ENCODE measurements at regions not wholly inside any gene's neighbourhood (a gene's known extent, or its start where the extent isn't known, plus 50 kb on each side); places are given as distances from the start of the nearest gene placed in this dataset.

DNA sequence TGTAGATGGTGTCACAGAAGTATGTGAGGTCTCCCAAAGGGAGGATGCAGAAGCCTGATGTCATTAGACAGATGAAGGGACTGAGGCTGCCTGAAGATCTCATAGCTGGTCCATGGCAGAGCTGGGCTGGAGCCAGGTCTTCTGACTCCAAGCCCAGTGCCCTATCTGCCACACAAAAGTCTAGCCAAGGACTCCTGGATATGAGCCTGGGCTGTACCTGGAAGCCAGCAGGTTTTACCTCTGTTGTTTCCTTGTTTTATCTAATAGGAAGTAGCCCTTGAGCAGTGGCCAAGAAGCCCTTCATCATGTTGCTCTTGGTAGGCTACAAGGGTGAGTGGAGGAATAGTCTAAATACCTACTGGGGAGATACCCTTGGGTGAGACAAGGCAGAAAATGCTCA, 74.4 kb upstream of the SLC44A3 start:
- Mint-ChIP-seq H3K36me3 (peaks cover 8% of the 10 kb centered on the region), H3K4me3 (no peak overlapping the region), H3K27me3 (ENCODE audit: low read depth in 2 of 2) (peaks cover 9 to 16% of the 10 kb centered on the region in 2 donors), H3K9me3 (peaks cover 4 to 5% of the 10 kb centered on the region in 2 donors), H3K4me1 (peaks cover 0 to 4% of the 10 kb centered on the region in 2 donors), H3K27ac (no peak overlapping the region)
- Histone ChIP-seq H3K4me1 (ENCODE audit: control insufficient read depth, insufficient read depth, low read length) (no peaks in the 10 kb centered on the region), H3K27me3 (ENCODE audit: control insufficient read depth, insufficient read depth, low read length) (no peaks in the 10 kb centered on the region), H3K36me3 (ENCODE audit: control insufficient read depth, insufficient read depth, low read length) (no peaks in the 10 kb centered on the region), H3K27ac (ENCODE audit: low read length) (no peak overlapping the region), H3K9me3 (ENCODE audit: control insufficient read depth, insufficient read depth, low read length) (peaks cover 4% of the 10 kb centered on the region), H3K4me3 (ENCODE audit: low read length) (no peak overlapping the region)
- DNase-seq (no peak), ATAC-seq (no peak)
- intact Hi-C loops (cut with micrococcal nuclease) = no loop called here
- TF ChIP-seq CTCF (IDR thresholded peaks at IDR 0.05) = no peak

- 69% methylated on average over 1 of the region's 1 CpG for WGBS (ENCODE audit: insufficient coverage)
- ATAC-seq (no peak), DNase-seq (no peak)
- no peaks in the 10 kb centered on the region for H3K9me3 Mint-ChIP-seq
- peaks cover 0 to 4% of the 10 kb centered on the region in 2 donors for H3K4me1 Mint-ChIP-seq
- intact Hi-C loops (cut with micrococcal nuclease) = no loop called here
- Histone ChIP-seq H3K27me3 (ENCODE audit: control insufficient read depth, insufficient read depth, low read length) (no peaks in the 10 kb centered on the region), H3K9me3 (ENCODE audit: control insufficient read depth, insufficient read depth, low read length) (no peaks in the 10 kb centered on the region), H3K4me3 (ENCODE audit: low read length) (no peak overlapping the region), H3K4me1 (ENCODE audit: control insufficient read depth, insufficient read depth, low read length) (no peaks in the 10 kb centered on the region), H3K36me3 (ENCODE audit: control insufficient read depth, insufficient read depth, low read length) (no peaks in the 10 kb centered on the region), H3K27ac (ENCODE audit: low read length) (no peak overlapping the region)
- H3K4me3 Mint-ChIP-seq = no peak overlapping the region
- peaks cover 14 to 19% of the 10 kb centered on the region in 2 donors for H3K27me3 Mint-ChIP-seq (ENCODE audit: low read depth in 2 of 2)
- TF ChIP-seq CTCF (IDR thresholded peaks at IDR 0.05) = no peak
- peaks cover 5% of the 10 kb centered on the region for H3K36me3 Mint-ChIP-seq
- no peak overlapping the region for H3K27ac Mint-ChIP-seq
Measured at GRCh38 chr1:94743862-94744261, 76.3 kb upstream of the SLC44A3 start.

GRCh38 chr1:94741996-94742395, 78.2 kb upstream of the SLC44A3 start:
- H3K4me3 ChIP-seq (ENCODE audit: low read length) = no peak overlapping the region
- no peaks in the 10 kb centered on the region for H3K36me3 ChIP-seq (ENCODE audit: control insufficient read depth, insufficient read depth, low read length)
- intact Hi-C loops (cut with micrococcal nuclease) = no loop called here

More at GRCh38 chr1:94741996-94742395, 78.2 kb upstream of the SLC44A3 start:
- 94% methylated on average over 2 of the region's 2 CpGs for WGBS (ENCODE audit: insufficient coverage)
- H3K4me1 ChIP-seq (ENCODE audit: control insufficient read depth, insufficient read depth, low read length) = no peaks in the 10 kb centered on the region
- no peaks in the 10 kb centered on the region for H3K27me3 ChIP-seq (ENCODE audit: control insufficient read depth, insufficient read depth, low read length)
- H3K27ac ChIP-seq (ENCODE audit: low read length) = no peak overlapping the region
- Mint-ChIP-seq H3K4me3 (no peak overlapping the region), H3K27ac (no peak overlapping the region), H3K9me3 (no peaks in the 10 kb centered on the region), H3K36me3 (no peaks in the 10 kb centered on the region), H3K4me1 (peaks cover 0 to 11% of the 10 kb centered on the region in 2 donors), H3K27me3 (ENCODE audit: low read depth in 2 of 2) (peaks cover 21 to 32% of the 10 kb centered on the region in 2 donors)
- H3K9me3 ChIP-seq (ENCODE audit: control insufficient read depth, insufficient read depth, low read length) = no peaks in the 10 kb centered on the region
- ATAC-seq = no peak
- DNase-seq = no peak
- no peak for TF ChIP-seq CTCF (IDR thresholded peaks at IDR 0.05)
